Upper lobe of right lung (tissue), 1 donor: ENCODE measurements at regions not wholly inside any gene's neighbourhood (a gene's known extent, or its start where the extent isn't known, plus 50 kb on each side); places are given as distances from the start of the nearest gene placed in this dataset.

Experiments
- ATAC-seq: fragments of 200-7000 bp; cut with Tn5 transposase; one replicate; pipeline ENCODE4 v1.9.1; 2020; ENCODE audit warnings: mild to moderate bottlenecking, moderate library complexity
- DNase-seq: peaks from one replicate; pipeline ENCODE4 v3.0.0-alpha.2; 2020
- H3K27ac ChIP-seq: fragments of 200-600 bp; one replicate; pipeline ENCODE4 v1.8.0; 2022
- H3K27me3 ChIP-seq: fragments of 200-600 bp; one replicate; pipeline ENCODE4 v1.8.0; 2022; ENCODE audit warnings: mild to moderate bottlenecking
- H3K36me3 ChIP-seq: fragments of 200-600 bp; one replicate; pipeline ENCODE4 v1.8.0; 2022
- H3K4me1 ChIP-seq: fragments of 200-600 bp; one replicate; pipeline ENCODE4 v1.8.0; 2022
- H3K4me3 ChIP-seq: fragments of 200-600 bp; one replicate; pipeline ENCODE4 v1.8.0; 2022; ENCODE audit warnings: mild to moderate bottlenecking
- H3K9me3 ChIP-seq: fragments of 200-600 bp; one replicate; pipeline ENCODE4 v1.8.0; 2022
- intact Hi-C: fragments of 100-400 bp; cut with DNase I; formaldehyde crosslinking; loops from one replicate; pipeline ENCODE4 v1.11.0; 2022
- TF ChIP-seq, protein P1 (sequence below): fragments of 200-600 bp; IDR thresholded peaks from one replicate; pipeline ENCODE4 v1.8.0; 2022; ENCODE audit warnings: antibody characterized with exemption
- donor health status: DM: no; HTN: yes; CAD: no; lungs with severe emphysema.

- H3K27me3 ChIP-seq: no peaks in the 10 kb centered on the region
- intact Hi-C loops: no loop called here
- H3K4me1 ChIP-seq: no peaks in the 10 kb centered on the region
- H3K9me3 ChIP-seq: no peaks in the 10 kb centered on the region
- H3K36me3 ChIP-seq: no peaks in the 10 kb centered on the region
- DNase-seq: no peak
- H3K27ac ChIP-seq: no peak overlapping the region
- TF ChIP-seq, protein P1, sequence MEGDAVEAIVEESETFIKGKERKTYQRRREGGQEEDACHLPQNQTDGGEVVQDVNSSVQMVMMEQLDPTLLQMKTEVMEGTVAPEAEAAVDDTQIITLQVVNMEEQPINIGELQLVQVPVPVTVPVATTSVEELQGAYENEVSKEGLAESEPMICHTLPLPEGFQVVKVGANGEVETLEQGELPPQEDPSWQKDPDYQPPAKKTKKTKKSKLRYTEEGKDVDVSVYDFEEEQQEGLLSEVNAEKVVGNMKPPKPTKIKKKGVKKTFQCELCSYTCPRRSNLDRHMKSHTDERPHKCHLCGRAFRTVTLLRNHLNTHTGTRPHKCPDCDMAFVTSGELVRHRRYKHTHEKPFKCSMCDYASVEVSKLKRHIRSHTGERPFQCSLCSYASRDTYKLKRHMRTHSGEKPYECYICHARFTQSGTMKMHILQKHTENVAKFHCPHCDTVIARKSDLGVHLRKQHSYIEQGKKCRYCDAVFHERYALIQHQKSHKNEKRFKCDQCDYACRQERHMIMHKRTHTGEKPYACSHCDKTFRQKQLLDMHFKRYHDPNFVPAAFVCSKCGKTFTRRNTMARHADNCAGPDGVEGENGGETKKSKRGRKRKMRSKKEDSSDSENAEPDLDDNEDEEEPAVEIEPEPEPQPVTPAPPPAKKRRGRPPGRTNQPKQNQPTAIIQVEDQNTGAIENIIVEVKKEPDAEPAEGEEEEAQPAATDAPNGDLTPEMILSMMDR: no peak
- ATAC-seq: no peak
- H3K4me3 ChIP-seq: no peak overlapping the region
Measured at GRCh38 chr2:767944-768343, 90.7 kb upstream of the TMEM18 start.

DNA sequence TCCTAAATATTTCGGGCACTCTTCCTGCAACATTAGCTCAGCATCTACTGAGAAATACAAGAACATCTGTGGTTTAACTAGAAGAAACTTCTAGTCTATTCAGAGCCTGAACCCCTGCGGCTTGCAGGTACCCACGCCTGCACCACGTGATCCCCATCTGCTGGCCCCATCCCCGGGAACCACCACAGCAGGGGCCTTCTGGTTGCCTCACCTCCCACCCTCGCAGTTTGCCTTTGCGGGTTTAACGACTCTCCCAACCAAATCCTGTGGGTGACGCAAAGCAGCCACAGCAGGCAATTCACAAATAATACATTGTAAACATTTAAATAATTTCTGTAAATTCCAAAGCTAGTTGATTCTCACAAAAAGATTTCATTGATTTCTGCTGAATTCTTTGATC is 90.2 kb upstream of the TMEM18 start:
- no peak overlapping the region for H3K27ac ChIP-seq
- no peaks in the 10 kb centered on the region for H3K9me3 ChIP-seq
- H3K4me3 ChIP-seq: no peak overlapping the region
- TF ChIP-seq, protein P1: no peak
- no peak for ATAC-seq
- H3K36me3 ChIP-seq: no peaks in the 10 kb centered on the region
- H3K4me1 ChIP-seq: no peaks in the 10 kb centered on the region
- H3K27me3 ChIP-seq: no peaks in the 10 kb centered on the region
- DNase-seq: no peak
- intact Hi-C loops: no loop called here

DNA sequence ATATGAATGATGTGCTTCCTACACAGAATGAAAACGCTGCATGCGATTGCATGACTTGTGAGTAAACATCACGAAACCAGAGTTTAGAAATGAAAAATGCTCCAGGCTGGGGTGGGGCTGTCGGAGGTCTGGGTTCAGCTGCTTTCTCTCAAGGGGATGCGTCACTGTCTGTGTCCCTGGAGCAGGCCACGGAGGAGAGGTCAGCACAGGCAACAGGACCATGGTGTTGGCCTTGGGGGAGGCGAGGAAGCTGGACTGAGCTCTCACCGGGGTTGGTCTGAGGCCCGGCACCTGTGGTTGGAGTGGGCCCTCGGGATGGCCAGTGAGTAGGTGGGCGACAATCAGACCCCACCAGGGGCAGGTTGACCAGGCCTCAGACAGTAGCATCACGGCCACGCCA is 89.0 kb upstream of the TMEM18 start:
- no peaks in the 10 kb centered on the region for H3K9me3 ChIP-seq
- intact Hi-C loops: no loop called here
- TF ChIP-seq, protein P1: no peak
- H3K27ac ChIP-seq: no peak overlapping the region
- DNase-seq (no peak), ATAC-seq (no peak)
- no peaks in the 10 kb centered on the region for H3K27me3 ChIP-seq
- no peaks in the 10 kb centered on the region for H3K36me3 ChIP-seq
- no peaks in the 10 kb centered on the region for H3K4me1 ChIP-seq
- no peak overlapping the region for H3K4me3 ChIP-seq

GRCh38 chr2:765369-765768 is 88.2 kb upstream of the TMEM18 start:
- Histone ChIP-seq H3K27ac (no peak overlapping the region), H3K36me3 (no peaks in the 10 kb centered on the region), H3K9me3 (no peaks in the 10 kb centered on the region), H3K27me3 (no peaks in the 10 kb centered on the region), H3K4me3 (no peak overlapping the region), H3K4me1 (no peaks in the 10 kb centered on the region)
- ATAC-seq (no peak), DNase-seq (no peak)
- intact Hi-C loops: no loop called here
- TF ChIP-seq, protein P1: no peak

GRCh38 chr2:763766-764525 is 86.7 kb upstream of the TMEM18 start:
- no peaks in the 10 kb centered on the region for H3K27me3 ChIP-seq
- ATAC-seq: peak; percentile 21
- H3K4me1 ChIP-seq: no peaks in the 10 kb centered on the region
- no peaks in the 10 kb centered on the region for H3K9me3 ChIP-seq
- intact Hi-C loops: no loop called here
- no peaks in the 10 kb centered on the region for H3K36me3 ChIP-seq
- H3K4me3 ChIP-seq: no peak overlapping the region
- TF ChIP-seq, protein P1: no peak
- DNase-seq: no peak
- no peak overlapping the region for H3K27ac ChIP-seq

DNA sequence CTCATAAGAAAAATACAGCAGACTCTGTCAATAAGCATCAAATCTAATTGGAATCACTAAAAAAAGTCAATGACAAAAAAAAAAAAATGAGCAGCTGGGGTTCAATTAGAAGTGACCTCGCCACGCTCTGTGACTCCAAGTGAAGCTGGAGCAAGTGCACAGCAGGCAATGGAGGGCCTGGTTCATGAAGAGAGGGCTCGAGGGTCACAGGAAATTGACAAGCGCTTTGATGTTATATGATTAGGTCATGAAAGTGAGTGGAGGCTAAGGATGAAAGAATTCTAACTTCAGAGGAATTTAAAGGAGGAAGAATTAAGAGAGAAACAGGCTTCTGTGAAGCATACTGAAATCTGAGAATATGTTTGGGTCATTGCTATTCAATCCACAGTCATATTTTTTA is 85.4 kb upstream of the TMEM18 start:
- TF ChIP-seq, protein P1: no peak
- Histone ChIP-seq H3K36me3 (no peaks in the 10 kb centered on the region), H3K27ac (no peak overlapping the region), H3K9me3 (no peaks in the 10 kb centered on the region), H3K4me1 (no peaks in the 10 kb centered on the region), H3K4me3 (no peak overlapping the region), H3K27me3 (no peaks in the 10 kb centered on the region)
- ATAC-seq (no peak), DNase-seq (no peak)
- intact Hi-C loops: no loop called here
